Activated CD8-positive, alpha-beta memory T cell treated with anti-CD3 and anti-CD28 coated beads, Interleukin-2, amount 10 ng/mL, durations not matched to agents 7 days and 5 days (primary cell): ENCODE measurements at regions not wholly inside any gene's neighbourhood (a gene's known extent, or its start where the extent isn't known, plus 50 kb on each side); places are given as distances from the start of the nearest gene placed in this dataset.

Experiments
- ATAC-seq: fragments of 150-1000 bp; cut with Tn5 transposase; one replicate; pipeline ENCODE4 v1.10.0; 2021; ENCODE audit warnings: moderate library complexity
- CTCF ChIA-PET: fragments of 350-600 bp; sonication (Branson Sonifier 250); formaldehyde crosslinking; loops from one replicate; lab custom pipeline; 2021; ENCODE audit warnings: antibody characterized with exemption; lab: Charles Lee
- DNase-seq: peaks from one replicate; pipeline ENCODE4 v3.0.0-alpha.2; 2020
- H3K27ac Mint-ChIP-seq: one replicate; pipeline ENCODE4 v1.8.0; 2021; ENCODE audit warnings: mild to moderate bottlenecking, mixed read lengths
- H3K27me3 Mint-ChIP-seq: one replicate; pipeline ENCODE4 v1.8.0; 2021; ENCODE audit warnings: mixed read lengths
- H3K36me3 Mint-ChIP-seq: one replicate; pipeline ENCODE4 v1.8.0; 2021; ENCODE audit warnings: mild to moderate bottlenecking, mixed read lengths
- H3K4me1 Mint-ChIP-seq: one replicate; pipeline ENCODE4 v1.8.0; 2021; ENCODE audit warnings: mixed read lengths
- H3K4me3 Mint-ChIP-seq: one replicate; pipeline ENCODE4 v1.8.0; 2021; ENCODE audit warnings: mild to moderate bottlenecking, moderate library complexity, mixed read lengths
- H3K9me3 Mint-ChIP-seq: one replicate; pipeline ENCODE4 v1.8.0; 2022; ENCODE audit warnings: low read depth, mixed read lengths

DNA sequence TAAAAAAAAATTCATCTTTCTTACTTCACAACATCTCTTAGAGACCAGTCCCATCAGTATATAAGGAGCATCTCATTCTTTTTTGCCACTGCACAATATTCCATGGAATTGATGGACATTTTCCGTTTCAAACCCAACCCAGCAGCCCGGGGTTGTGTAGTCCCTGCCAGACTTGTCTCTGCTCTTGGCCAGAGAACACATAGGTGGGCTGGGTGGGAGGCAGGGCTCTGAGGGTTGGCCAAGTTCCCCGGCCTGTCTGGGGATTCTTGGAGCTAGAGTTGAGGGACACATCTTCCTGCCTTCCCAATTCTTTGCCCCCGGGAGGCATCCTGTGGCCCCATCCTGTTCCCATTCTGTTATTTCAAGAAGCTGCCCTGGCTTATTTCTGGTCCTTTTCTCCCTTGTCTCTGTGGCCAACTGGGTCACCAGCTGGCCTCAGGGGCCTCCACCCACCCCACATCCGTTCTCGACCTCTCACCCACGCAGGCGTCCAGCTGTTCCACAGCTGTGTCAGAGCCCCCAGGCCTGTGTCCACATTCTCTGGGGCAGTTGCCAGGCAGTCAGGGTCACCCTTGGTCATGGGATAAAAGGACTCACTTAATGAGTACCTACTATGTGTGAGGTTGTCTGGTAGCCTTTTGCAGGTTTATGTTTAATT, 52.0 kb upstream of the CCDC63 start:
- no peaks in the 10 kb centered on the region for H3K36me3 Mint-ChIP-seq
- H3K27ac Mint-ChIP-seq, result peak overlapping the region; percentile 21
- ATAC-seq, result no peak
- no peak for DNase-seq
- no peaks in the 10 kb centered on the region for H3K27me3 Mint-ChIP-seq
- no peak overlapping the region for H3K4me3 Mint-ChIP-seq
- CTCF ChIA-PET, result no interaction called here
- H3K9me3 Mint-ChIP-seq, result no peaks in the 10 kb centered on the region
- no peaks in the 10 kb centered on the region for H3K4me1 Mint-ChIP-seq

DNA sequence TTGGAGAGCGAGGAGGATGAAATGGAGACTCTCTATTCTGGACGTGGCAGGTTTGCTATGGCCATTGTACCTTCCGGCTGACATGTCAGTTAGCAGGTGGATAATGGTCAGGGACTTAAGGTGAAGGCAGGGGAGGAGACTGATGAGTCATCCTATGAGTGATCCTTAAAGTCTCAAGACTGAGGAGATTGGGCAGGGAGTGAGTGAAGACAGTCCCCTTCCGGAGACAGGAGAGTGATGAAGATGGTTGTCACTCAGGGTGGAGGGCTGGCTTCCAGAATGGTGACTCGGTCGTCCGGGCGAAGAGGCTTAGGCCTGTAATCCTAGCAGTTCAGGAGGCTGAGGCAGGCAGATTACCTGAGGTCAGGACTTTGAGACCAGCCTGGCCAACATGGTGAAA, 49.8 kb upstream of the CCDC63 start:
- no peaks in the 10 kb centered on the region for H3K36me3 Mint-ChIP-seq
- H3K4me1 Mint-ChIP-seq, result no peaks in the 10 kb centered on the region
- no peak for ATAC-seq
- CTCF ChIA-PET, result no interaction called here
- DNase-seq, result no peak
- no peaks in the 10 kb centered on the region for H3K27me3 Mint-ChIP-seq
- no peak overlapping the region for H3K4me3 Mint-ChIP-seq
- no peaks in the 10 kb centered on the region for H3K9me3 Mint-ChIP-seq
- H3K27ac Mint-ChIP-seq, result no peak overlapping the region
